MM.1S (cell line): ENCODE measurements at regions not wholly inside any gene's neighbourhood (a gene's known extent, or its start where the extent isn't known, plus 50 kb on each side); places are given as distances from the start of the nearest gene placed in this dataset.

Experiments
- EZH2phosphoT487 ChIP-seq: fragments of 300-600 bp; sonication (generic); IDR thresholded peaks from 2 replicates; pipeline ENCODE4 v1.6.1; 2018; ENCODE audit warnings: antibody characterized with exemption, low read length
- TF ChIP-seq, protein P1 (sequence below): fragments of 300-600 bp; sonication (generic); IDR thresholded peaks from 2 replicates; pipeline ENCODE4 v1.5.1; 2016; ENCODE audit warnings: antibody characterized with exemption, low read length, mixed read lengths

DNA sequence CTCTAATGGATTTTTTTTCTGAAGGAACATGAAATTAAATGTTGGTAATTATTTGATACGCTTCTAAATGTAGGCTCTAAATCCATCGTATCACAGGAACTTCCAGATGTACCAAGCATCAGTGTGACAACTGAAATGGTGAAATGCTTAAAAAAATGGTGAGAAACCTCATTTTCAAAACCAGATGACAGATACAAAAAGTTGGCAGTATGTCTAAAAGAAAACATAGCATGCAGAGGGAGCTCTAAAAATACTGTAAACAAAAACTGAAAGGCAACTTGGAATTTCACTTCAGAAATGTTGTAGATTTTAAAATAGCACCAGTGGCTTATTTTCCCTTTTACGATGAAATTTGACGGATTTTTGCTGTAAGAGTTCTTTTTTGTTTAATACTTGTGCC, 1043.6 kb upstream of the WWC1 start:
- no peak for TF ChIP-seq EZH2phosphoT487
- TF ChIP-seq, protein P1, sequence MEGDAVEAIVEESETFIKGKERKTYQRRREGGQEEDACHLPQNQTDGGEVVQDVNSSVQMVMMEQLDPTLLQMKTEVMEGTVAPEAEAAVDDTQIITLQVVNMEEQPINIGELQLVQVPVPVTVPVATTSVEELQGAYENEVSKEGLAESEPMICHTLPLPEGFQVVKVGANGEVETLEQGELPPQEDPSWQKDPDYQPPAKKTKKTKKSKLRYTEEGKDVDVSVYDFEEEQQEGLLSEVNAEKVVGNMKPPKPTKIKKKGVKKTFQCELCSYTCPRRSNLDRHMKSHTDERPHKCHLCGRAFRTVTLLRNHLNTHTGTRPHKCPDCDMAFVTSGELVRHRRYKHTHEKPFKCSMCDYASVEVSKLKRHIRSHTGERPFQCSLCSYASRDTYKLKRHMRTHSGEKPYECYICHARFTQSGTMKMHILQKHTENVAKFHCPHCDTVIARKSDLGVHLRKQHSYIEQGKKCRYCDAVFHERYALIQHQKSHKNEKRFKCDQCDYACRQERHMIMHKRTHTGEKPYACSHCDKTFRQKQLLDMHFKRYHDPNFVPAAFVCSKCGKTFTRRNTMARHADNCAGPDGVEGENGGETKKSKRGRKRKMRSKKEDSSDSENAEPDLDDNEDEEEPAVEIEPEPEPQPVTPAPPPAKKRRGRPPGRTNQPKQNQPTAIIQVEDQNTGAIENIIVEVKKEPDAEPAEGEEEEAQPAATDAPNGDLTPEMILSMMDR: no peak
